AG09309 (cell line): ENCODE measurements at regions not wholly inside any gene's neighbourhood (a gene's known extent, or its start where the extent isn't known, plus 50 kb on each side); places are given as distances from the start of the nearest gene placed in this dataset.

Experiments used
- DNase-seq: peaks from one replicate; pipeline ENCODE4 v3.0.0-alpha.2; 2010; ENCODE audit warnings: low read depth
- H3K4me3 ChIP-seq: 2 replicates; pipeline ENCODE4 v1.5.1; 2011; ENCODE audit warnings: mild to moderate bottlenecking, low read depth, low read length, moderate library complexity; ENCODE audit not compliant: control insufficient read depth
- TF ChIP-seq, protein P1 (sequence below): IDR thresholded peaks from 2 replicates; pipeline ENCODE4 v1.5.1; 2011; ENCODE audit warnings: mild to moderate bottlenecking, low read depth, low read length, inconsistent platforms; ENCODE audit not compliant: insufficient read depth, control insufficient read depth; ENCODE audit errors: missing control alignments

DNA sequence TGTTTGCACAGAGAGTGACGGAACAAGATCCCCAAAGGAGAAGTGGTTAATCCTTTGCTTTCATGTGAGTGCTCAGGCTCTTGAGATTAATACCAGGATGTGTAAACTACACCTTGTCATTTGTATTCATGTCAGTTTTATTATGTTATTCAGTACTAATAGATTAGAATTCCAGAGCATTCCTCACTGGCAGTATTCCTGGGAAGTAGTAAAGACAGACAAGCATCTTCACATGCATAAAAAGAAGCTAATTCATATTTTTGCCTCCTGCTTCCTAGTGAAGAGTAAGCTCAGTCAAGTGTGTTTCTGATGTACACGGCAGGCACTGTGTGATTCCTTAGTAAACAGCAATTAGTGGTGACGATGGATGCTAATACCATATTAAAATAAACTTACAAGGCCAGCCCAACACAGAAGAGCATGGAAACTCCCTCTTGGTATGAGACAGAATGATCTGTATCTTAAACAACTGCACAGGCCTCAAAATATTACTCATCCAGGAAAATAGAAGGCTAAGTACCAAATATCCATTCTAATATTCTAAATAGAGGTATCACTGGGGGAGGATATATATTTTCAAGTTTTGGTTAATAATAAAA, 336.8 kb upstream of the MCTP2 start:
- TF ChIP-seq, protein P1, sequence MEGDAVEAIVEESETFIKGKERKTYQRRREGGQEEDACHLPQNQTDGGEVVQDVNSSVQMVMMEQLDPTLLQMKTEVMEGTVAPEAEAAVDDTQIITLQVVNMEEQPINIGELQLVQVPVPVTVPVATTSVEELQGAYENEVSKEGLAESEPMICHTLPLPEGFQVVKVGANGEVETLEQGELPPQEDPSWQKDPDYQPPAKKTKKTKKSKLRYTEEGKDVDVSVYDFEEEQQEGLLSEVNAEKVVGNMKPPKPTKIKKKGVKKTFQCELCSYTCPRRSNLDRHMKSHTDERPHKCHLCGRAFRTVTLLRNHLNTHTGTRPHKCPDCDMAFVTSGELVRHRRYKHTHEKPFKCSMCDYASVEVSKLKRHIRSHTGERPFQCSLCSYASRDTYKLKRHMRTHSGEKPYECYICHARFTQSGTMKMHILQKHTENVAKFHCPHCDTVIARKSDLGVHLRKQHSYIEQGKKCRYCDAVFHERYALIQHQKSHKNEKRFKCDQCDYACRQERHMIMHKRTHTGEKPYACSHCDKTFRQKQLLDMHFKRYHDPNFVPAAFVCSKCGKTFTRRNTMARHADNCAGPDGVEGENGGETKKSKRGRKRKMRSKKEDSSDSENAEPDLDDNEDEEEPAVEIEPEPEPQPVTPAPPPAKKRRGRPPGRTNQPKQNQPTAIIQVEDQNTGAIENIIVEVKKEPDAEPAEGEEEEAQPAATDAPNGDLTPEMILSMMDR = no peak
- DNase-seq = no peak
- H3K4me3 ChIP-seq = no peak overlapping the region

DNA sequence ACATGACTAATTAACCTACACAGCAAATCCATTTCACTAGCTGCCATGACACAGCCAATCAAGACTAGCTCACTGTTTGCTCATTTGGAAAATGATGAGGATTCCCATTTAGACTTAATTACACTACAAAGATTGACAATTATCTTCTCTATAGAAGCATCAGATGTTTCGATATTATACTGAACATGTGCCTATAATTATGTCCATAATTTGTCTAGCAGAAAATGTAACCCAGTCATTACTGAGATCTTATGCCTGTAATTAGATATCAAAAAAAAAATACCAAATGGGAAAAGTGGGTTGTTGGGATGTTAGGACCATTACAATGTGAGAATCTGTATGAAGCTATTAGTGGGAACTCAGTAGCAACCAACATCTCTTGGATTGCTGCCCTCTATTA, 344.2 kb upstream of the MCTP2 start:
- H3K4me3 ChIP-seq = no peak overlapping the region
- TF ChIP-seq, protein P1 = no peak
- no peak for DNase-seq

DNA sequence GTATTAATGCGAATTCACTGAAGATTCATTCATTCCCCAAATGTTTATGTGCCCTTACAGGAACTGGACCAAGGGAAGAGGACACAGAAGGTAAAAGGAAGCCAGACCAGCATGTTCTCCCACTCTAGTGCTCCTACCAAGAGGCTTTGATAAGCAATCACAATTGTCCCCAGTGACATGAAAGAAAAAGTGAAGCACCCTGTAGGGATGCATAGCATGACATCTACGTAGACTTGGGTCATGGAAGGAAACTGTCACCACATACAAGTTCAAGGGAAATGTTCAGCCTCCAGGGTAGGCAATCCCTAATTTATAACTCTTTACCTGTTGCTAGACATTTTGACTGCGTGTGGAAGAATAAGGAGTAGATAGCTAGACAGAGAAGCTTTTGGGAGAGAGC, 348.6 kb upstream of the MCTP2 start:
- H3K4me3 ChIP-seq = no peak overlapping the region
- TF ChIP-seq, protein P1 = no peak
- DNase-seq = no peak

DNA sequence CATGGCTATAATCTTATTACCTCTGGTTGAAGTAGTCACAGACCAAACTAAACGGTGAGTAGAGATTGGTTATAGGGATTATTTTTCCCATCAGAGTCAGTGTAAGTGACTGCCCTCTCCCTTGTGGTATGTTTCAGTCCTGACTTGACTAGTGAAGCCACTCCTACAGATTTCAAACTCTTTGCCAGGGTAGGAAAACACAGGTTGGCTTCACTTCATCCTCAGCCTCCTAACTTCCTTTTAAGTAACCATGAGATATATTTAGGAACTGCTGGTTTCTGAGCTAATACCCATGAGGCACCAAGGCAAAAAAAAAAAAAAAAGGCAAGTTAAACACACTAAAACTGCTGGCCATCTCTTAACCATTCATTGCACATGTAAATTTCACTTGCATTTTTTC, 349.2 kb upstream of the MCTP2 start:
- no peak for DNase-seq
- TF ChIP-seq, protein P1 = no peak
- no peak overlapping the region for H3K4me3 ChIP-seq

DNA sequence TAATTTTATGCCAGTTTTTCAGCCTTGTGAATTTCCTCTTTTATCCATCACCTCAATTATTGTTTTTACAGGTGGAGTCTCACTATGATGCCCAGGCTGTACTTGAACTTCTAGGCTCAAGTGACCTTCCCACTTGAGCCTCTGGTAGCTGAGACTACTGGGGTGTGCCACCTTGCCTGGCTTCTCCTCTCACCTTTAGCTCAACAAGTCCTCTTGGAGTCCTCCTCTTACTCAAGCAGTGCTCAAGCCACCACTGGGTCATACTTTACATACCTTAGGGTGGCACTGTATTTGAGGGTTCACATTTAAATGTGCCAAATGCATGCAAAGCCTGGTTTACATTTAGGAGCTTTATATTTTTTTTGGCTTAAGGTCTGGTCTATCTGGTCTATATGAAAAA, 350.1 kb upstream of the MCTP2 start:
- no peak overlapping the region for H3K4me3 ChIP-seq
- TF ChIP-seq, protein P1 = no peak

GRCh38 chr15:93880358-93880757, 351.0 kb upstream of the MCTP2 start:
- TF ChIP-seq, protein P1 = no peak
- H3K4me3 ChIP-seq = no peak overlapping the region
- DNase-seq = no peak

More for the DNA sequence above, 350.1 kb upstream of the MCTP2 start:
- DNase-seq = no peak

GRCh38 chr15:93870583-93870982, 360.8 kb upstream of the MCTP2 start:
- H3K4me3 ChIP-seq = no peak overlapping the region
- TF ChIP-seq, protein P1 = no peak
- DNase-seq = no peak
